Right lobe of liver (tissue), 4 donors: ENCODE measurements at regions not wholly inside any gene's neighbourhood (a gene's known extent, or its start where the extent isn't known, plus 50 kb on each side); places are given as distances from the start of the nearest gene placed in this dataset.

Experiments used
- CTCF ChIP-seq, 4 donors: fragments of 200-600 bp in 3 of 4; fragments of 450-650 bp in 1 of 4; IDR thresholded peaks; one replicate each; pipeline versions ENCODE4 v1.5.1 to v1.8.0; 2016 to 2022; ENCODE audit warnings: antibody characterized with exemption in 4 of 4, mild to moderate bottlenecking in 2 of 4
- POLR2A ChIP-seq: fragments of 450-650 bp; IDR thresholded peaks from one replicate; pipeline ENCODE4 v1.6.1; 2017; ENCODE audit warnings: antibody characterized with exemption, mild to moderate bottlenecking
- donor health status: DM: no; HTN: no; CAD: no.
- donor health status: DM: no; HTN: no; CAD: no.
- donor health status: DM: no; HTN: yes; CAD: no.

GRCh38 chr1:229859026-229859425 is 208.0 kb upstream of the GALNT2 start:
- no peak for TF ChIP-seq CTCF (IDR thresholded peaks at IDR 0.05)
- no peak for TF ChIP-seq POLR2A
